ENCODE measurements at regions not wholly inside any gene's neighbourhood (a gene's known extent, or its start where the extent isn't known, plus 50 kb on each side); places are given as distances from the start of the nearest gene placed in this dataset.

- Histone ChIP-seq H3K27ac (ENCODE audit: low read length in 2 of 2) (no peak overlapping the region), H3K79me2 (ENCODE audit: control insufficient read depth, insufficient read depth, low read length) (no peaks in the 10 kb centered on the region), H2AFZ (ENCODE audit: insufficient read depth, low read depth, low read length, poor library complexity, severe bottlenecking) (no peak overlapping the region), H3K4me3 (ENCODE audit: control extremely low read depth in 1 of 5, extremely low read depth in 1 of 5, insufficient read depth in 1 of 5, low read depth in 2 of 5, low read length in 4 of 5) (no peak overlapping the region), H3K4me2 (replicated peaks; ENCODE audit: low read depth, low read length, poor library complexity, severe bottlenecking) (no peak overlapping the region), H3K9ac (ENCODE audit: low read length) (no peak overlapping the region), H3K9me3 (ENCODE audit: control extremely low read depth in 1 of 3, control insufficient read depth in 2 of 3, insufficient read depth in 1 of 3, low read length in 2 of 3) (no peaks in the 10 kb centered on the region), H4K20me1 (ENCODE audit: control insufficient read depth, insufficient read depth, low read length, poor library complexity, severe bottlenecking) (no peaks in the 10 kb centered on the region), H3K4me1 (ENCODE audit: control insufficient read depth in 2 of 2, insufficient read depth in 2 of 2, low read length in 2 of 2) (no peaks in the 10 kb centered on the region), H3K27me3 (replicated peaks in 1 of 4; ENCODE audit: control extremely low read depth in 1 of 4, control insufficient read depth in 3 of 4, insufficient read depth in 4 of 4, low read length in 3 of 4) (no peaks in the 10 kb centered on the region), H3K36me3 (replicated peaks in 1 of 2; ENCODE audit: control extremely low read depth in 1 of 2, control insufficient read depth in 1 of 2, extremely low read depth in 1 of 2, insufficient read depth in 2 of 2, low read length in 1 of 2) (no peaks in the 10 kb centered on the region)
- intact Hi-C loops (cut with micrococcal nuclease) = no loop called here
- ATAC-seq (ENCODE audit: low read depth) (no peak), DNase-seq (no peak)
- Mint-ChIP-seq H3K9me3 (ENCODE audit: insufficient read depth) (no peaks in the 10 kb centered on the region), H3K27me3 (no peaks in the 10 kb centered on the region), H3K4me1 (no peaks in the 10 kb centered on the region), H3K27ac (no peak overlapping the region), H3K4me3 (no peak overlapping the region)
- ChIA-PET POLR2A (no interaction called here), CTCF (no interaction called here)
- 100% methylated on average over 3 of the region's 9 CpGs for WGBS (ENCODE audit: insufficient coverage)
- TF ChIP-seq EZH2 (IDR thresholded peaks at IDR 0.05; ENCODE audit: borderline replicate concordance, insufficient read depth, low read depth, low read length, poor library complexity, severe bottlenecking) = no peak
- TF ChIP-seq CTCF (IDR thresholded peaks at IDR 0.05) = no peak
Measured at GRCh38 chr15:35727627-35728026, 181.7 kb upstream of the DPH6 start.

- DNase-seq (no peak), ATAC-seq (ENCODE audit: low read depth) (no peak)
- Mint-ChIP-seq H3K4me1 (no peaks in the 10 kb centered on the region), H3K9me3 (ENCODE audit: insufficient read depth) (no peaks in the 10 kb centered on the region), H3K4me3 (no peak overlapping the region), H3K27me3 (no peaks in the 10 kb centered on the region), H3K27ac (no peak overlapping the region)
- H3K36me3 ChIP-seq (replicated peaks in 1 of 2; ENCODE audit: control extremely low read depth in 1 of 2, control insufficient read depth in 1 of 2, extremely low read depth in 1 of 2, insufficient read depth in 2 of 2, low read length in 1 of 2) = no peaks in the 10 kb centered on the region
- no peaks in the 10 kb centered on the region for H3K9me3 ChIP-seq (ENCODE audit: control extremely low read depth in 1 of 3, control insufficient read depth in 2 of 3, insufficient read depth in 1 of 3, low read length in 2 of 3)
- ChIA-PET CTCF (no interaction called here), POLR2A (no interaction called here)
- H4K20me1 ChIP-seq (ENCODE audit: control insufficient read depth, insufficient read depth, low read length, poor library complexity, severe bottlenecking) = no peaks in the 10 kb centered on the region
- no peaks in the 10 kb centered on the region for H3K27me3 ChIP-seq (replicated peaks in 1 of 4; ENCODE audit: control extremely low read depth in 1 of 4, control insufficient read depth in 3 of 4, insufficient read depth in 4 of 4, low read length in 3 of 4)
- no peak overlapping the region for H3K27ac ChIP-seq (ENCODE audit: low read length in 2 of 2)
- TF ChIP-seq EZH2 (IDR thresholded peaks at IDR 0.05; ENCODE audit: borderline replicate concordance, insufficient read depth, low read depth, low read length, poor library complexity, severe bottlenecking) (no peak), CTCF (IDR thresholded peaks at IDR 0.05) (no peak)
- H3K4me2 ChIP-seq (replicated peaks; ENCODE audit: low read depth, low read length, poor library complexity, severe bottlenecking) = no peak overlapping the region
- no peak overlapping the region for H2AFZ ChIP-seq (ENCODE audit: insufficient read depth, low read depth, low read length, poor library complexity, severe bottlenecking)
- H3K4me1 ChIP-seq (ENCODE audit: control insufficient read depth in 2 of 2, insufficient read depth in 2 of 2, low read length in 2 of 2) = no peaks in the 10 kb centered on the region
- H3K9ac ChIP-seq (ENCODE audit: low read length) = no peak overlapping the region
- H3K4me3 ChIP-seq (ENCODE audit: control extremely low read depth in 1 of 5, extremely low read depth in 1 of 5, insufficient read depth in 1 of 5, low read depth in 2 of 5, low read length in 4 of 5) = no peak overlapping the region
- intact Hi-C loops (cut with micrococcal nuclease) = no loop called here
- WGBS (ENCODE audit: insufficient coverage) = no CpG with 5 or more reads among the region's 2 CpGs
- H3K79me2 ChIP-seq (ENCODE audit: control insufficient read depth, insufficient read depth, low read length) = no peaks in the 10 kb centered on the region
Measured at GRCh38 chr15:35728219-35728940, 182.4 kb upstream of the DPH6 start.
